ENCODE measurements at regions not wholly inside any gene's neighbourhood (a gene's known extent, or its start where the extent isn't known, plus 50 kb on each side); places are given as distances from the start of the nearest gene placed in this dataset.

- H3K4me3 ChIP-seq (ENCODE audit: low read depth, low read length): no peak overlapping the region
- H3K9me3 ChIP-seq (ENCODE audit: severe bottlenecking): no peaks in the 10 kb centered on the region
- no peak for DNase-seq
- no peaks in the 10 kb centered on the region for H3K27me3 ChIP-seq (ENCODE audit: insufficient read depth, low read depth, severe bottlenecking)
- H3K27ac ChIP-seq: no peak overlapping the region
- no peaks in the 10 kb centered on the region for H3K36me3 ChIP-seq
- no peak for TF ChIP-seq CTCF (IDR thresholded peaks at IDR 0.05; ENCODE audit: low read depth, low read length)
Measured at GRCh38 chr3:68103811-68104210, 449.4 kb upstream of the SUCLG2 start.

GRCh38 chr3:68090571-68090970 lies 436.2 kb upstream of the SUCLG2 start:
- Histone ChIP-seq H3K9me3 (ENCODE audit: severe bottlenecking) (no peaks in the 10 kb centered on the region), H3K27ac (no peak overlapping the region), H3K4me3 (ENCODE audit: low read depth, low read length) (no peak overlapping the region), H3K27me3 (ENCODE audit: insufficient read depth, low read depth, severe bottlenecking) (no peaks in the 10 kb centered on the region), H3K36me3 (no peaks in the 10 kb centered on the region)
- no peak for DNase-seq
- TF ChIP-seq CTCF (IDR thresholded peaks at IDR 0.05; ENCODE audit: low read depth, low read length): no peak

GRCh38 chr3:68089572-68090011 lies 435.2 kb upstream of the SUCLG2 start:
- H3K4me3 ChIP-seq (ENCODE audit: low read depth, low read length): no peak overlapping the region
- no peaks in the 10 kb centered on the region for H3K27me3 ChIP-seq (ENCODE audit: insufficient read depth, low read depth, severe bottlenecking)
- no peaks in the 10 kb centered on the region for H3K9me3 ChIP-seq (ENCODE audit: severe bottlenecking)
- H3K27ac ChIP-seq: no peak overlapping the region
- TF ChIP-seq CTCF (IDR thresholded peaks at IDR 0.05; ENCODE audit: low read depth, low read length): no peak
- DNase-seq: no peak
- H3K36me3 ChIP-seq: no peaks in the 10 kb centered on the region

- no peaks in the 10 kb centered on the region for H3K36me3 ChIP-seq
- no peaks in the 10 kb centered on the region for H3K9me3 ChIP-seq (ENCODE audit: severe bottlenecking)
- H3K27me3 ChIP-seq (ENCODE audit: insufficient read depth, low read depth, severe bottlenecking): no peaks in the 10 kb centered on the region
- no peak overlapping the region for H3K27ac ChIP-seq
- H3K4me3 ChIP-seq (ENCODE audit: low read depth, low read length): no peak overlapping the region
- DNase-seq: no peak
- no peak for TF ChIP-seq CTCF (IDR thresholded peaks at IDR 0.05; ENCODE audit: low read depth, low read length)
Measured at GRCh38 chr3:68088636-68089035, 434.2 kb upstream of the SUCLG2 start.

- Histone ChIP-seq H3K4me3 (ENCODE audit: low read depth, low read length) (no peak overlapping the region), H3K36me3 (no peaks in the 10 kb centered on the region), H3K27ac (no peak overlapping the region), H3K27me3 (ENCODE audit: insufficient read depth, low read depth, severe bottlenecking) (no peaks in the 10 kb centered on the region), H3K9me3 (ENCODE audit: severe bottlenecking) (no peaks in the 10 kb centered on the region)
- TF ChIP-seq CTCF (IDR thresholded peaks at IDR 0.05; ENCODE audit: low read depth, low read length): no peak
- no peak for DNase-seq
Measured at GRCh38 chr3:68088216-68088615, 433.8 kb upstream of the SUCLG2 start.

GRCh38 chr3:68072062-68072461 lies 417.6 kb upstream of the SUCLG2 start:
- Histone ChIP-seq H3K27ac (no peak overlapping the region), H3K27me3 (ENCODE audit: insufficient read depth, low read depth, severe bottlenecking) (no peaks in the 10 kb centered on the region), H3K9me3 (ENCODE audit: severe bottlenecking) (peaks cover 8% of the 10 kb centered on the region), H3K4me3 (ENCODE audit: low read depth, low read length) (no peak overlapping the region), H3K36me3 (no peaks in the 10 kb centered on the region)
- TF ChIP-seq CTCF (IDR thresholded peaks at IDR 0.05; ENCODE audit: low read depth, low read length): no peak
- DNase-seq: no peak
